ENCODE measurements at regions not wholly inside any gene's neighbourhood (a gene's known extent, or its start where the extent isn't known, plus 50 kb on each side); places are given as distances from the start of the nearest gene placed in this dataset.

DNA sequence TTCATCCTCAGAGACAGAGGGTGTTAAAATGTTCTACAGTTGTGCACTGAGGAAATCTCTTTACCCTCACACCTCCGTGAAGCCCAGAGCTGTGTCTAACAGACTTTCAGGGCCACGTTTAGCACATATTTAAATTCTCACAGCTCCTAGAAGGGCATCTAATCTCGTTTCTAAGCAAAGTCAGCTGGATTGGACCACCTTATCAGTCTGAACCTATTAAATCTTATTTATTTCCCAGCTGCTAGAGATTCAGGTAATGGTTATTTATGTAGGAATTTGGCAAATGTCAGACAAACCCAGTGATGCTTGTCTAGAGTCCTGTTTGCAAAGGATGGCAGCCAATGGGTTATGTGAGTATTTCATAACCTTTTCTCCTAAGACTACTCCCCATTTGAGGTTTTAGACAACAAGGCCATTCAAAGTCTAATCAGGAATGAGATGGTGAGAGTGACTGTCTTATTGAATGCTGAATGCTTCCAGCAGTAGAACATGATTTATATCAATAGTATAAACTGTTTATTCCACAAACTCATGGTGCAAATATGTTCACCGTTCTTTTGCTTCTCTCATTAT, 54.8 kb upstream of the EXOC4 start:
- H3K27me3 ChIP-seq = no peaks in the 10 kb centered on the region
- H3K4me3 ChIP-seq = no peak overlapping the region
- H3K9me3 ChIP-seq = no peaks in the 10 kb centered on the region
- no peak for DNase-seq (ENCODE audit: extremely low spot score in 2 of 2)
- TF ChIP-seq POLR2A (IDR thresholded peaks at IDR 0.05) = no peak
- no peak for TF ChIP-seq CTCF (IDR thresholded peaks at IDR 0.05)
- TF ChIP-seq POLR2AphosphoS5 (IDR thresholded peaks at IDR 0.05; ENCODE audit: insufficient read depth in 1 of 2, low read depth in 1 of 2) = no peak
- H3K36me3 ChIP-seq = no peaks in the 10 kb centered on the region
- intact Hi-C loops (cut with DNase I) = no loop called here
- no peak overlapping the region for H3K27ac ChIP-seq
- no peaks in the 10 kb centered on the region for H3K4me1 ChIP-seq

DNA sequence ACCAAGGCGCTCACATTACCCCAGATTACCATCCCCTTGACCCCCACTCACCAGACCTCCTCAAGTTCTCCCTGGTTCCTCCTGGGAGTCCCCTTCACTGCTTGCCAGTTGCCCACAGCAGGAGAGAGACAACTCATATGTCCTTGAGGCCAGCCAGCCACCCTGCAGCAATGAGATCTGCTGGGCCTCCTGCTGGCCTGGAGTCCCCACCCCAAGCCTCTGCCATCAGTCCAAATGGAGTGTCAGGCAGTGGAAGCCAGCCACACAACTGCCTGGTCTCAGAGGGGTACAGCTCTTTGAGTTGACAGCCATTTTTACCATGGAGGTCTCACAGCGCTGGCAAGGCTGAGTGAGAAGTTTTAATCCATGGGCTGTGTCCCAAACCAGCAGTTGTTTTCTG, 53.0 kb upstream of the EXOC4 start:
- Histone ChIP-seq H3K4me1 (no peaks in the 10 kb centered on the region), H3K9me3 (no peaks in the 10 kb centered on the region), H3K36me3 (no peaks in the 10 kb centered on the region), H3K4me3 (no peak overlapping the region), H3K27ac (no peak overlapping the region), H3K27me3 (no peaks in the 10 kb centered on the region)
- TF ChIP-seq POLR2A (IDR thresholded peaks at IDR 0.05) (no peak), POLR2AphosphoS5 (IDR thresholded peaks at IDR 0.05; ENCODE audit: insufficient read depth in 1 of 2, low read depth in 1 of 2) (no peak), CTCF (IDR thresholded peaks at IDR 0.05) (no peak)
- DNase-seq (ENCODE audit: extremely low spot score in 2 of 2) = no peak
- intact Hi-C loops (cut with DNase I) = no loop called here

- Histone ChIP-seq H3K27me3 (no peaks in the 10 kb centered on the region), H3K27ac (no peak overlapping the region), H3K9me3 (no peaks in the 10 kb centered on the region), H3K4me1 (no peaks in the 10 kb centered on the region), H3K4me3 (no peak overlapping the region), H3K36me3 (no peaks in the 10 kb centered on the region)
- intact Hi-C loops (cut with DNase I) = no loop called here
- TF ChIP-seq POLR2A (IDR thresholded peaks at IDR 0.05) (no peak), POLR2AphosphoS5 (IDR thresholded peaks at IDR 0.05; ENCODE audit: insufficient read depth in 1 of 2, low read depth in 1 of 2) (no peak), CTCF (IDR thresholded peaks at IDR 0.05) (no peak)
- no peak for DNase-seq (ENCODE audit: extremely low spot score in 2 of 2)
Measured at GRCh38 chr7:133201470-133201869, 51.4 kb upstream of the EXOC4 start.

GRCh38 chr7:133202942-133203341, 49.9 kb upstream of the EXOC4 start:
- no peaks in the 10 kb centered on the region for H3K27me3 ChIP-seq
- intact Hi-C loops (cut with DNase I) = no loop called here
- no peak for DNase-seq (ENCODE audit: extremely low spot score in 2 of 2)
- no peak overlapping the region for H3K27ac ChIP-seq
- H3K4me3 ChIP-seq = no peak overlapping the region
- no peaks in the 10 kb centered on the region for H3K4me1 ChIP-seq
- H3K9me3 ChIP-seq = no peaks in the 10 kb centered on the region
- no peak for TF ChIP-seq POLR2A (IDR thresholded peaks at IDR 0.05)
- TF ChIP-seq POLR2AphosphoS5 (IDR thresholded peaks at IDR 0.05; ENCODE audit: insufficient read depth in 1 of 2, low read depth in 1 of 2) = no peak
- TF ChIP-seq CTCF (IDR thresholded peaks at IDR 0.05) = no peak
- H3K36me3 ChIP-seq = no peaks in the 10 kb centered on the region

Data from vagina (tissue), 2 donors.